ENCODE measurements at regions not wholly inside any gene's neighbourhood (a gene's known extent, or its start where the extent isn't known, plus 50 kb on each side); places are given as distances from the start of the nearest gene placed in this dataset.
A peak's percentile ranks its signal among the peaks of the same experiment; 100 is the strongest.

- intact Hi-C loops (cut with micrococcal nuclease): no loop called here
- Histone ChIP-seq H3K4me3 (ENCODE audit: low read length) (no peak overlapping the region), H3K9me3 (ENCODE audit: low read length) (no peaks in the 10 kb centered on the region), H2AFZ (ENCODE audit: low read length) (no peak overlapping the region), H3K79me2 (ENCODE audit: low read length) (no peaks in the 10 kb centered on the region), H3K9me2 (replicated peaks; ENCODE audit: low read length) (no peaks in the 10 kb centered on the region), H3K36me3 (ENCODE audit: low read depth, low read length) (no peaks in the 10 kb centered on the region), H3K9ac (ENCODE audit: low read length) (no peak overlapping the region), H3K4me2 (ENCODE audit: low read length) (no peak overlapping the region), H3F3A (ENCODE audit: low read length, unreplicated experiment) (no peaks in the 10 kb centered on the region), H3K27me3 (ENCODE audit: low read length) (no peaks in the 10 kb centered on the region), H3K27ac (ENCODE audit: low read length) (no peak overlapping the region), H4K20me1 (ENCODE audit: low read length) (no peaks in the 10 kb centered on the region), H3K4me1 (ENCODE audit: insufficient read depth, low read length) (no peaks in the 10 kb centered on the region)
- no TSS peak for BruUV-seq (replicated peaks)
- no peak for ATAC-seq
- TF ChIP-seq EZH2 (IDR thresholded peaks at IDR 0.05; ENCODE audit: low read length, unreplicated experiment): no peak
- TF ChIP-seq EZH2phosphoT487 (IDR thresholded peaks at IDR 0.05; ENCODE audit: borderline replicate concordance, low read length): no peak
- TF ChIP-seq CTCF (conservative IDR thresholded peaks at IDR 0.05; ENCODE audit: low read depth, low read length): no peak
- CTCF ChIA-PET: no interaction called here
- no peak for DNase-seq
- POLR2A ChIA-PET (ENCODE audit: unreplicated experiment): no interaction called here
Observed at GRCh38 chr12:25725931-25726330, 172.8 kb upstream of the LMNTD1 start.

GRCh38 chr12:25728056-25728595 is 175.0 kb upstream of the LMNTD1 start:
- no peak for ATAC-seq
- CTCF ChIA-PET: no interaction called here

GRCh38 chr12:25730489-25731349 is 177.6 kb upstream of the LMNTD1 start:
- intact Hi-C loops (cut with micrococcal nuclease): no loop called here
- Histone ChIP-seq H4K20me1 (ENCODE audit: low read length) (no peaks in the 10 kb centered on the region), H3K79me2 (ENCODE audit: low read length) (no peaks in the 10 kb centered on the region), H3K27me3 (ENCODE audit: low read length) (no peaks in the 10 kb centered on the region), H3K9ac (ENCODE audit: low read length) (no peak overlapping the region), H3F3A (ENCODE audit: low read length, unreplicated experiment) (no peaks in the 10 kb centered on the region), H3K9me3 (ENCODE audit: low read length) (no peaks in the 10 kb centered on the region), H3K27ac (ENCODE audit: low read length) (no peak overlapping the region), H3K36me3 (ENCODE audit: low read depth, low read length) (no peaks in the 10 kb centered on the region), H3K4me3 (ENCODE audit: low read length) (no peak overlapping the region), H3K4me1 (ENCODE audit: insufficient read depth, low read length) (no peaks in the 10 kb centered on the region), H3K4me2 (ENCODE audit: low read length) (no peak overlapping the region), H3K9me2 (replicated peaks; ENCODE audit: low read length) (no peaks in the 10 kb centered on the region), H2AFZ (ENCODE audit: low read length) (0 out of 2 replicates have a peak overlapping the region, but pooled peaks have one; percentile 10)
- BruUV-seq (replicated peaks): no TSS peak
- no peak; the same call in 1 of the 2 replicates for ATAC-seq
- TF ChIP-seq CTCF (conservative IDR thresholded peaks at IDR 0.05; ENCODE audit: low read depth, low read length) (no peak), EZH2 (IDR thresholded peaks at IDR 0.05; ENCODE audit: low read length, unreplicated experiment) (no peak), EZH2phosphoT487 (IDR thresholded peaks at IDR 0.05; ENCODE audit: borderline replicate concordance, low read length) (no peak)
- ChIA-PET POLR2A (ENCODE audit: unreplicated experiment) (no interaction called here), CTCF (no interaction called here)
- peak; percentile 25 for DNase-seq

More at GRCh38 chr12:25728056-25728595, 175.0 kb upstream of the LMNTD1 start:
- POLR2A ChIA-PET (ENCODE audit: unreplicated experiment): no interaction called here
- Histone ChIP-seq H3K4me2 (ENCODE audit: low read length) (no peak overlapping the region), H3K79me2 (ENCODE audit: low read length) (no peaks in the 10 kb centered on the region), H2AFZ (ENCODE audit: low read length) (no peak overlapping the region), H3K27ac (ENCODE audit: low read length) (no peak overlapping the region), H4K20me1 (ENCODE audit: low read length) (no peaks in the 10 kb centered on the region), H3K4me1 (ENCODE audit: insufficient read depth, low read length) (no peaks in the 10 kb centered on the region), H3K9me3 (ENCODE audit: low read length) (no peaks in the 10 kb centered on the region), H3K9me2 (replicated peaks; ENCODE audit: low read length) (no peaks in the 10 kb centered on the region), H3K27me3 (ENCODE audit: low read length) (no peaks in the 10 kb centered on the region), H3K9ac (ENCODE audit: low read length) (no peak overlapping the region), H3K36me3 (ENCODE audit: low read depth, low read length) (no peaks in the 10 kb centered on the region), H3K4me3 (ENCODE audit: low read length) (no peak overlapping the region), H3F3A (ENCODE audit: low read length, unreplicated experiment) (no peaks in the 10 kb centered on the region)
- no TSS peak for BruUV-seq (replicated peaks)
- DNase-seq: no peak
- intact Hi-C loops (cut with micrococcal nuclease): no loop called here
- TF ChIP-seq EZH2phosphoT487 (IDR thresholded peaks at IDR 0.05; ENCODE audit: borderline replicate concordance, low read length) (no peak), EZH2 (IDR thresholded peaks at IDR 0.05; ENCODE audit: low read length, unreplicated experiment) (no peak)
